ENCODE measurements at regions not wholly inside any gene's neighbourhood (a gene's known extent, or its start where the extent isn't known, plus 50 kb on each side); places are given as distances from the start of the nearest gene placed in this dataset.

GRCh38 chr11:56909563-56909962 lies 79.2 kb upstream of the OR5AK2 start:
- ChIA-PET POLR2A (no interaction called here), CTCF (no interaction called here), RAD21 (ENCODE audit: low non-redundant PET in 1 of 2, low total read pairs in 2 of 2, uncharacterized antibody in 2 of 2, unreplicated experiment in 2 of 2) (no interaction called here)
- Histone ChIP-seq H3K9me3 (ENCODE audit: control insufficient read depth in 1 of 2, insufficient read depth in 1 of 2, low read depth in 1 of 2, low read length in 2 of 2) (no peaks in the 10 kb centered on the region), H3K9me2 (ENCODE audit: insufficient read depth) (no peaks in the 10 kb centered on the region), H3K4me2 (ENCODE audit: low read length) (no peak overlapping the region), H3K27me3 (ENCODE audit: insufficient read depth, low read length) (0 out of 2 replicates have a peak, but pooled peaks cover 3% of the 10 kb centered on the region), H3K4me1 (ENCODE audit: control insufficient read depth in 1 of 2, insufficient read depth in 2 of 2, low read length in 2 of 2) (no peaks in the 10 kb centered on the region), H3K36me3 (ENCODE audit: control insufficient read depth in 1 of 2, insufficient read depth in 2 of 2, low read length in 2 of 2) (no peaks in the 10 kb centered on the region), H3K4me3 (replicated peaks in 1 of 2; ENCODE audit: low read depth in 1 of 2, low read length in 2 of 2) (no peak overlapping the region), H3K9ac (ENCODE audit: low read length) (no peak overlapping the region), H3K79me2 (ENCODE audit: insufficient read depth, low read length) (no peaks in the 10 kb centered on the region), H4K20me1 (ENCODE audit: insufficient read depth) (no peaks in the 10 kb centered on the region), H3K27ac (ENCODE audit: low read depth, low read length) (no peak overlapping the region), H2AFZ (ENCODE audit: low read depth, low read length, poor library complexity, severe bottlenecking) (no peak overlapping the region)
- DNase-seq (ENCODE audit: low read depth, low spot score) (no peak), ATAC-seq (no peak)
- intact Hi-C loops (cut with micrococcal nuclease), result no loop called here
- TF ChIP-seq REST (IDR thresholded peaks at IDR 0.05; ENCODE audit: low read depth) (no peak), EGR1 (IDR thresholded peaks at IDR 0.05; ENCODE audit: low read depth) (no peak), MAX (IDR thresholded peaks at IDR 0.05) (no peak), SIN3A (IDR thresholded peaks at IDR 0.05; ENCODE audit: low read depth) (no peak), ELF1 (IDR thresholded peaks at IDR 0.05; ENCODE audit: borderline replicate concordance, low read depth) (no peak), FOSL1 (IDR thresholded peaks at IDR 0.05; ENCODE audit: low read depth) (no peak), ZNF274 (IDR thresholded peaks at IDR 0.05; ENCODE audit: low read depth, low read length) (no peak), SRF (IDR thresholded peaks at IDR 0.05; ENCODE audit: low read depth) (no peak), TCF7L2 (IDR thresholded peaks at IDR 0.05; ENCODE audit: borderline replicate concordance, extremely low read depth, insufficient read depth, insufficient read length) (no peak), CBX3 (IDR thresholded peaks at IDR 0.05; ENCODE audit: low read depth) (no peak)
- TF ChIP-seq, protein P1, sequence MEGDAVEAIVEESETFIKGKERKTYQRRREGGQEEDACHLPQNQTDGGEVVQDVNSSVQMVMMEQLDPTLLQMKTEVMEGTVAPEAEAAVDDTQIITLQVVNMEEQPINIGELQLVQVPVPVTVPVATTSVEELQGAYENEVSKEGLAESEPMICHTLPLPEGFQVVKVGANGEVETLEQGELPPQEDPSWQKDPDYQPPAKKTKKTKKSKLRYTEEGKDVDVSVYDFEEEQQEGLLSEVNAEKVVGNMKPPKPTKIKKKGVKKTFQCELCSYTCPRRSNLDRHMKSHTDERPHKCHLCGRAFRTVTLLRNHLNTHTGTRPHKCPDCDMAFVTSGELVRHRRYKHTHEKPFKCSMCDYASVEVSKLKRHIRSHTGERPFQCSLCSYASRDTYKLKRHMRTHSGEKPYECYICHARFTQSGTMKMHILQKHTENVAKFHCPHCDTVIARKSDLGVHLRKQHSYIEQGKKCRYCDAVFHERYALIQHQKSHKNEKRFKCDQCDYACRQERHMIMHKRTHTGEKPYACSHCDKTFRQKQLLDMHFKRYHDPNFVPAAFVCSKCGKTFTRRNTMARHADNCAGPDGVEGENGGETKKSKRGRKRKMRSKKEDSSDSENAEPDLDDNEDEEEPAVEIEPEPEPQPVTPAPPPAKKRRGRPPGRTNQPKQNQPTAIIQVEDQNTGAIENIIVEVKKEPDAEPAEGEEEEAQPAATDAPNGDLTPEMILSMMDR (IDR thresholded peaks at IDR 0.05 in 2 of 3, conservative IDR thresholded peaks at IDR 0.05 in 1 of 3; ENCODE audit: borderline replicate concordance in 1 of 3, insufficient read depth in 1 of 3, low read depth in 2 of 3, low read length in 2 of 3), result no peak
- BruUV-seq (replicated peaks), result no TSS peak

All from HCT116 (cell line).